Effector memory CD8-positive, alpha-beta T cell (primary cell): ENCODE measurements at regions not wholly inside any gene's neighbourhood (a gene's known extent, or its start where the extent isn't known, plus 50 kb on each side); places are given as distances from the start of the nearest gene placed in this dataset.
A peak's percentile ranks its signal among the peaks of the same experiment; 100 is the strongest.

Source experiments
- ATAC-seq: fragments of 150-1000 bp; cut with Tn5 transposase; replicated peaks from 2 replicates; pipeline ENCODE4 v1.10.0; 2021; ENCODE audit warnings: mild to moderate bottlenecking, moderate library complexity
- DNase-seq, 3 experiments: peaks; one replicate each; pipeline ENCODE4 v3.0.0; 2021
- H3K27ac Mint-ChIP-seq, 2 donors: one replicate each; pipeline ENCODE4 v1.8.0; 2022; ENCODE audit warnings: mild to moderate bottlenecking in 2 of 2, mixed read lengths in 2 of 2, moderate library complexity in 2 of 2
- H3K27me3 Mint-ChIP-seq, 2 donors: one replicate each; pipeline ENCODE4 v1.8.0; 2022; ENCODE audit warnings: mixed read lengths in 2 of 2
- H3K36me3 Mint-ChIP-seq: one replicate; pipeline ENCODE4 v1.8.0; 2022; ENCODE audit warnings: mild to moderate bottlenecking, moderate library complexity, mixed read lengths; ENCODE audit not compliant: insufficient read depth
- H3K4me1 Mint-ChIP-seq, 2 donors: one replicate each; pipeline ENCODE4 v1.8.0; 2022; ENCODE audit warnings: low read depth in 2 of 2, mixed read lengths in 2 of 2
- H3K4me3 Mint-ChIP-seq, 2 donors: one replicate each; pipeline ENCODE4 v1.8.0; 2022; ENCODE audit warnings: mild to moderate bottlenecking in 2 of 2, mixed read lengths in 2 of 2, moderate library complexity in 2 of 2
- H3K9me3 Mint-ChIP-seq, 2 donors: one replicate each; pipeline ENCODE4 v1.8.0; 2022; ENCODE audit warnings: mixed read lengths in 2 of 2

- no peak overlapping the region for H3K4me3 Mint-ChIP-seq
- no peak overlapping the region for H3K27ac Mint-ChIP-seq
- no peak for DNase-seq
- no peak for ATAC-seq
- no peaks in the 10 kb centered on the region for H3K36me3 Mint-ChIP-seq
- peaks cover under 1 to 2% of the 10 kb centered on the region in 2 donors for H3K9me3 Mint-ChIP-seq
- H3K27me3 Mint-ChIP-seq: no peaks in the 10 kb centered on the region
- no peaks in the 10 kb centered on the region for H3K4me1 Mint-ChIP-seq
Observed at GRCh38 chr2:211126256-211126655, 569.9 kb downstream of the CPS1 start.

GRCh38 chr2:211127501-211127900 is 571.1 kb downstream of the CPS1 start:
- DNase-seq: no peak

DNA sequence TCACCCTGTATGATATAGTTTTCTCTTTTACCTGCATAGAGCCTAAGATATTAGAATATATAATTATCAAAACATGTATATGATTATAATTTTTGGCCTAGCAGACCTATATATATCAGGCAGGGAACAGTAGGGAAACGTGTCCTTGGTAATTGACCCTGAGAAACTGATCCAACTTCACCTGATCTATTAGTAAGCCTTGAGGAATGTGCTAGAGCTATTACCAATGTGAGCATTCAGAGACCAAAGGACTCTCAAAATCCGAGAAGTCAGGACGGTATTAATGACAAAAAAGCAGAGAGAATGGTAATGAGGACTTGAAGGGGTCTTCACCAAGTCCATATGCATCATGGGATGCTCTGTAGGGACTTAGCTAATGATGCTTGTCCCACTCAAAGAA is 571.9 kb downstream of the CPS1 start:
- H3K36me3 Mint-ChIP-seq: no peaks in the 10 kb centered on the region
- ATAC-seq: no peak
- H3K9me3 Mint-ChIP-seq: peaks cover 1 to 10% of the 10 kb centered on the region in 2 donors
- DNase-seq: no peak
- no peaks in the 10 kb centered on the region for H3K27me3 Mint-ChIP-seq
- H3K27ac Mint-ChIP-seq: no peak overlapping the region
- no peak overlapping the region for H3K4me3 Mint-ChIP-seq
- H3K4me1 Mint-ChIP-seq: no peaks in the 10 kb centered on the region

More at GRCh38 chr2:211127501-211127900, 571.1 kb downstream of the CPS1 start:
- Mint-ChIP-seq H3K27ac (no peak overlapping the region), H3K27me3 (no peaks in the 10 kb centered on the region), H3K9me3 (peaks cover 3 to 10% of the 10 kb centered on the region in 2 donors), H3K4me1 (no peaks in the 10 kb centered on the region), H3K36me3 (no peaks in the 10 kb centered on the region), H3K4me3 (no peak overlapping the region)
- ATAC-seq: no peak

- no peak overlapping the region for H3K4me3 Mint-ChIP-seq
- H3K27ac Mint-ChIP-seq: no peak overlapping the region
- no peaks in the 10 kb centered on the region for H3K36me3 Mint-ChIP-seq
- DNase-seq (no peak), ATAC-seq (no peak)
- no peaks in the 10 kb centered on the region for H3K4me1 Mint-ChIP-seq
- peaks cover 1 to 10% of the 10 kb centered on the region in 2 donors for H3K9me3 Mint-ChIP-seq
- no peaks in the 10 kb centered on the region for H3K27me3 Mint-ChIP-seq
Observed at GRCh38 chr2:211129798-211130197, 573.4 kb downstream of the CPS1 start.

GRCh38 chr2:211132046-211132445 is 575.6 kb downstream of the CPS1 start:
- Mint-ChIP-seq H3K27ac (no peak overlapping the region), H3K36me3 (no peaks in the 10 kb centered on the region), H3K4me1 (no peaks in the 10 kb centered on the region), H3K27me3 (no peaks in the 10 kb centered on the region), H3K9me3 (peaks cover 1 to 10% of the 10 kb centered on the region in 2 donors), H3K4me3 (no peak overlapping the region)
- no peak for ATAC-seq
- no peak for DNase-seq

- Mint-ChIP-seq H3K4me3 (no peak overlapping the region), H3K27ac (no peak overlapping the region), H3K4me1 (no peaks in the 10 kb centered on the region), H3K9me3 (peaks cover 1 to 10% of the 10 kb centered on the region in 2 donors), H3K27me3 (no peaks in the 10 kb centered on the region), H3K36me3 (no peaks in the 10 kb centered on the region)
- DNase-seq (no peak), ATAC-seq (no peak)
Observed at GRCh38 chr2:211132573-211132972, 576.2 kb downstream of the CPS1 start.

GRCh38 chr2:211133766-211134165 is 577.4 kb downstream of the CPS1 start:
- Mint-ChIP-seq H3K4me3 (no peak overlapping the region), H3K27ac (no peak overlapping the region), H3K4me1 (no peaks in the 10 kb centered on the region), H3K27me3 (no peaks in the 10 kb centered on the region), H3K9me3 (peaks cover 4 to 10% of the 10 kb centered on the region in 2 donors), H3K36me3 (no peaks in the 10 kb centered on the region)
- ATAC-seq: no peak
- no peak for DNase-seq

GRCh38 chr2:211138551-211138950 is 582.2 kb downstream of the CPS1 start:
- Mint-ChIP-seq H3K9me3 (peaks cover 0 to 12% of the 10 kb centered on the region in 2 donors), H3K4me1 (no peaks in the 10 kb centered on the region), H3K36me3 (no peaks in the 10 kb centered on the region), H3K27me3 (no peaks in the 10 kb centered on the region), H3K4me3 (no peak overlapping the region), H3K27ac (no peak overlapping the region)
- DNase-seq (no peak), ATAC-seq (no peak)

- H3K27me3 Mint-ChIP-seq: no peaks in the 10 kb centered on the region
Observed at GRCh38 chr2:211141646-211142045, 585.2 kb downstream of the CPS1 start.

GRCh38 chr2:211144078-211144477 is 587.7 kb downstream of the CPS1 start:
- Mint-ChIP-seq H3K9me3 (peaks cover 8 to 13% of the 10 kb centered on the region in 2 donors), H3K36me3 (no peaks in the 10 kb centered on the region), H3K4me1 (no peaks in the 10 kb centered on the region), H3K4me3 (no peak overlapping the region), H3K27me3 (no peaks in the 10 kb centered on the region), H3K27ac (no peak overlapping the region)
- ATAC-seq: no peak
- DNase-seq: no peak

More at GRCh38 chr2:211141646-211142045, 585.2 kb downstream of the CPS1 start:
- H3K36me3 Mint-ChIP-seq: no peaks in the 10 kb centered on the region
- no peak overlapping the region for H3K27ac Mint-ChIP-seq
- H3K4me3 Mint-ChIP-seq: no peak overlapping the region
- ATAC-seq (no peak), DNase-seq (no peak)
- no peaks in the 10 kb centered on the region for H3K4me1 Mint-ChIP-seq
- peaks cover 8 to 15% of the 10 kb centered on the region in 2 donors for H3K9me3 Mint-ChIP-seq

DNA sequence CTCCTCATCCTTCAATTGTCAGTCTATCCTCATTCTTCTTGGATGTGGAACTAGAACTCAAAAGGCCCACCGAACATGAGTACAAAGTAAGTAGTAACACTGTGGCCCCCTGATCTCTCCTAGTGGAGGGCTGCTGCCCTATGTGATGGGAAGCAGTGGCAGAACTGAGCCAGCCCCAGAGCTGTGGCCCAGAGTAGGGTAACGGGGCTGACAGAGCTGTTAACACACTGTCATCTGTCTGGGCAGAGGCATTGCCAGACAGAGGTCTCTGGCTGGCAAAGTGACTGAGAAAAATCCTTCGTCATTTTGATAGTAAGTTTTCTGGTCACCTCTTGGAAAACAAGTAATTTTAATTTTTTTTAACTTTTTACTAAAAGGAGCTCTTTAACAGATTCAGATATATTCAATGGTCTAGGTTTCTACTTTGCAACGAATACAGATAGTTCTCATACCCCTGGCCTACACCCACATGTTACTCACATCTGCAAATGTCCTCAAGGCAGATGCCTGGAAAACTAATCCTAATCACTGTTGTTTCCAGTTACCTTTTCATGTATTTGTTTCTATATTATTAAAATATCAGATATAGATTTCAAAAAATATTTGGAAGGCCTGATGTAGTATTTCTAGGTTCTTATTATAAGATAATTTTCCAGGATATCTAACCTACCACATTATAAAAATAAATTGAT is 588.7 kb downstream of the CPS1 start:
- DNase-seq (no peak), ATAC-seq (no peak)
- H3K27ac Mint-ChIP-seq: no peak overlapping the region
- H3K9me3 Mint-ChIP-seq: peaks cover 8 to 13% of the 10 kb centered on the region in 2 donors
- H3K4me3 Mint-ChIP-seq: no peak overlapping the region
- H3K36me3 Mint-ChIP-seq: no peaks in the 10 kb centered on the region
- H3K27me3 Mint-ChIP-seq: no peaks in the 10 kb centered on the region
- H3K4me1 Mint-ChIP-seq: no peaks in the 10 kb centered on the region

- ATAC-seq (no peak), DNase-seq (no peak)
- no peaks in the 10 kb centered on the region for H3K36me3 Mint-ChIP-seq
- no peaks in the 10 kb centered on the region for H3K4me1 Mint-ChIP-seq
- H3K9me3 Mint-ChIP-seq: peaks cover 2 to 3% of the 10 kb centered on the region in 2 donors
- no peak overlapping the region for H3K4me3 Mint-ChIP-seq
- H3K27ac Mint-ChIP-seq: no peak overlapping the region
- no peaks in the 10 kb centered on the region for H3K27me3 Mint-ChIP-seq
Observed at GRCh38 chr2:211149731-211150130, 593.3 kb downstream of the CPS1 start.

- Mint-ChIP-seq H3K4me3 (no peak overlapping the region), H3K27ac (no peak overlapping the region), H3K27me3 (no peaks in the 10 kb centered on the region), H3K4me1 (no peaks in the 10 kb centered on the region), H3K36me3 (no peaks in the 10 kb centered on the region), H3K9me3 (no peaks in the 10 kb centered on the region)
- DNase-seq: no peak
- ATAC-seq: no peak
Observed at GRCh38 chr2:211157211-211157610, 600.8 kb downstream of the CPS1 start.

DNA sequence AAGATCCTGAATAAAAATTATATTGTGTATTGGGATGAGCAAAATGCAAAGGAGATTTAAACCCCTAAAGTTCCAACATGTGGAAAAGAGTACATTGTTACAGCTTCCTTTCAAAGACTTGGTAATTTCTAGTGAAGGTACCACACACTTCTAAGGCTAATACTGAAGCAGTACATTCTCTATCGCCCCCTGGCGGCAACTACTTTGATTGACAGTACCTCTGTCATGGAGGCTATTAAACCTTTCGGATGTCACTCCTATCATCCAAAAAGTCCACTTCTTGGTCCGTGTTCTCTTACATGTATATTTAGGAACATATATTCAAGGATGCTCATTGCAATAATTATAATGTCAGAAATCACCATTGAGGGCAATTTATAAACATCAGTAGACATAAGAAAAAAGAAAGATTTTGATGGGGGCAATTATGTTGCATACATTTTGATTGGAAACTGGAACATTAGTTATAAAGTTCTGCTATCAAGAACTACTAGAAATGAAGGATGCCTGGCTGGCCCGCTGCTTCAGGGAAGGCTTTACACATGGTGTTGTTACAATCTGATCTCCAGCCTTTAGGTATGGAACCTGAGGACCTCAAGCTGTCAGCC is 601.6 kb downstream of the CPS1 start:
- no peaks in the 10 kb centered on the region for H3K36me3 Mint-ChIP-seq
- no peaks in the 10 kb centered on the region for H3K9me3 Mint-ChIP-seq
- no peak overlapping the region for H3K4me3 Mint-ChIP-seq
- H3K4me1 Mint-ChIP-seq: no peaks in the 10 kb centered on the region
- DNase-seq: peak; percentile 10 to 21 (median 20)
- no peak overlapping the region for H3K27ac Mint-ChIP-seq
- ATAC-seq: peak; percentile 43
- H3K27me3 Mint-ChIP-seq: no peaks in the 10 kb centered on the region
